OCI-LY3 (cell line): ENCODE measurements at regions not wholly inside any gene's neighbourhood (a gene's known extent, or its start where the extent isn't known, plus 50 kb on each side); places are given as distances from the start of the nearest gene placed in this dataset.

Experiments used
- H2AFZ ChIP-seq: fragments of 200-600, 300-600 bp; shearing (Covaris generic); 2 replicates; pipeline ENCODE4 v1.6.0; 2014; ENCODE audit warnings: antibody characterized with exemption, low read depth, low read length
- H3K27ac ChIP-seq: fragments of 200-600, 300-600 bp; sonication (generic); 2 replicates; pipeline ENCODE4 v1.5.1; 2014; ENCODE audit warnings: mild to moderate bottlenecking, low read length, moderate library complexity, mixed read lengths
- H3K27me3 ChIP-seq: fragments of 200-600, 300-600 bp; sonication (generic); 2 replicates; pipeline ENCODE4 v1.6.1; 2014; ENCODE audit warnings: low read depth, low read length, mixed read lengths
- H3K36me3 ChIP-seq: fragments of 200-600, 300-600 bp; sonication (generic); replicated peaks from 2 replicates; pipeline ENCODE3; 2014; ENCODE audit warnings: low read depth, low read length, mixed read lengths
- H3K4me1 ChIP-seq: fragments of 300-600, 200-600 bp; sonication (generic); 2 replicates; pipeline ENCODE4 v1.6.1; 2014; ENCODE audit warnings: low read length, mixed read lengths
- H3K4me2 ChIP-seq: fragments of 200-600, 300-600 bp; sonication (generic); 2 replicates; pipeline ENCODE4 v1.6.1; 2014; ENCODE audit warnings: low read length, mixed read lengths
- H3K4me3 ChIP-seq: fragments of 300-600, 200-600 bp; sonication (generic); 2 replicates; pipeline ENCODE4 v1.5.1; 2014; ENCODE audit warnings: antibody characterized with exemption, mild to moderate bottlenecking, low read length, moderate library complexity
- H3K79me2 ChIP-seq: fragments of 300-600, 200-600 bp; shearing (Covaris generic); 2 replicates; pipeline ENCODE4 v1.6.1; 2014; ENCODE audit warnings: mild to moderate bottlenecking, low read length, mixed read lengths
- H3K9ac ChIP-seq: fragments of 300-600, 200-600 bp; shearing (Covaris generic); 2 replicates; pipeline ENCODE4 v1.6.0; 2014; ENCODE audit warnings: mild to moderate bottlenecking, low read length, moderate library complexity
- H3K9me3 ChIP-seq: fragments of 200-600, 300-600 bp; shearing (Covaris generic); 2 replicates; pipeline ENCODE4 v1.6.1; 2014; ENCODE audit warnings: low read length, mixed read lengths; ENCODE audit not compliant: insufficient read depth
- H4K20me1 ChIP-seq: fragments of 200-600, 300-600 bp; sonication (generic); 2 replicates; pipeline ENCODE4 v1.6.1; 2016; ENCODE audit warnings: low read length, mixed read lengths; ENCODE audit not compliant: insufficient read depth
- EZH2phosphoT487 ChIP-seq: fragments of 200-600 bp; shearing (Covaris generic); IDR thresholded peaks from 2 replicates; pipeline ENCODE4 v1.6.1; 2018; ENCODE audit warnings: antibody characterized with exemption, mixed run types, low read depth
- TF ChIP-seq, protein P1 (sequence below): fragments of 200-600, 300-600 bp; sonication (generic); IDR thresholded peaks from 2 replicates; pipeline ENCODE4 v1.5.1; 2014; ENCODE audit warnings: antibody characterized with exemption, low read length, low read depth

DNA sequence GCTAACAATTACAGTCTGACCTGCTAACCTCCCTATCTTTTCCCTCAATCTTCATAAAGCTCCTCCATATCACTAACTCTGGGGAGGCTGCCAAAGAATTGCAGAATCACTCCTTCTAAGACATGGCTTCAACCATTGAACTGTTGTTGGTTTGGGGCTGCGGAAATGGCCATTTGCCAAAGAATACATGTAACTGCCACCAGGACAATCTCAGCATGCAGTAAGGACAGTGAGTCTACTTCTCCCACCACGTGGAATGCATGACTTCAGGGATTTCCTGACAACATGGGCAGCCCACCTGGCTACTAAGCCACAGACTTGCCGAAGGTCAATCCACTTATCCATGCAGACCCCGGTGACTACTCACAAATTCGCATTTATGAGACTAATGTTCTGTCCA lies 104.3 kb upstream of the NUDT7 start:
- no peak overlapping the region for H3K4me2 ChIP-seq
- no peak overlapping the region for H3K4me3 ChIP-seq
- no peaks in the 10 kb centered on the region for H3K4me1 ChIP-seq
- no peaks in the 10 kb centered on the region for H3K36me3 ChIP-seq
- H3K9ac ChIP-seq: no peak overlapping the region
- no peak overlapping the region for H3K27ac ChIP-seq
- peaks cover 21% of the 10 kb centered on the region; the same call in 1 of the 2 replicates for H3K27me3 ChIP-seq
- H2AFZ ChIP-seq: no peak overlapping the region
- H3K79me2 ChIP-seq: no peaks in the 10 kb centered on the region
- H4K20me1 ChIP-seq: no peaks in the 10 kb centered on the region
- TF ChIP-seq, protein P1, sequence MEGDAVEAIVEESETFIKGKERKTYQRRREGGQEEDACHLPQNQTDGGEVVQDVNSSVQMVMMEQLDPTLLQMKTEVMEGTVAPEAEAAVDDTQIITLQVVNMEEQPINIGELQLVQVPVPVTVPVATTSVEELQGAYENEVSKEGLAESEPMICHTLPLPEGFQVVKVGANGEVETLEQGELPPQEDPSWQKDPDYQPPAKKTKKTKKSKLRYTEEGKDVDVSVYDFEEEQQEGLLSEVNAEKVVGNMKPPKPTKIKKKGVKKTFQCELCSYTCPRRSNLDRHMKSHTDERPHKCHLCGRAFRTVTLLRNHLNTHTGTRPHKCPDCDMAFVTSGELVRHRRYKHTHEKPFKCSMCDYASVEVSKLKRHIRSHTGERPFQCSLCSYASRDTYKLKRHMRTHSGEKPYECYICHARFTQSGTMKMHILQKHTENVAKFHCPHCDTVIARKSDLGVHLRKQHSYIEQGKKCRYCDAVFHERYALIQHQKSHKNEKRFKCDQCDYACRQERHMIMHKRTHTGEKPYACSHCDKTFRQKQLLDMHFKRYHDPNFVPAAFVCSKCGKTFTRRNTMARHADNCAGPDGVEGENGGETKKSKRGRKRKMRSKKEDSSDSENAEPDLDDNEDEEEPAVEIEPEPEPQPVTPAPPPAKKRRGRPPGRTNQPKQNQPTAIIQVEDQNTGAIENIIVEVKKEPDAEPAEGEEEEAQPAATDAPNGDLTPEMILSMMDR: no peak
- no peak for TF ChIP-seq EZH2phosphoT487
- H3K9me3 ChIP-seq: no peaks in the 10 kb centered on the region

GRCh38 chr16:77618951-77619350 lies 103.4 kb upstream of the NUDT7 start:
- H3K9me3 ChIP-seq: no peaks in the 10 kb centered on the region
- H3K79me2 ChIP-seq: no peaks in the 10 kb centered on the region
- no peak overlapping the region for H3K4me3 ChIP-seq
- no peak for TF ChIP-seq EZH2phosphoT487
- TF ChIP-seq, protein P1: no peak
- no peak overlapping the region for H3K27ac ChIP-seq
- H3K36me3 ChIP-seq: no peaks in the 10 kb centered on the region
- no peaks in the 10 kb centered on the region for H3K4me1 ChIP-seq
- H2AFZ ChIP-seq: no peak overlapping the region
- no peak overlapping the region for H3K4me2 ChIP-seq
- peaks cover 21% of the 10 kb centered on the region; the same call in 1 of the 2 replicates for H3K27me3 ChIP-seq
- no peaks in the 10 kb centered on the region for H4K20me1 ChIP-seq
- no peak overlapping the region for H3K9ac ChIP-seq

DNA sequence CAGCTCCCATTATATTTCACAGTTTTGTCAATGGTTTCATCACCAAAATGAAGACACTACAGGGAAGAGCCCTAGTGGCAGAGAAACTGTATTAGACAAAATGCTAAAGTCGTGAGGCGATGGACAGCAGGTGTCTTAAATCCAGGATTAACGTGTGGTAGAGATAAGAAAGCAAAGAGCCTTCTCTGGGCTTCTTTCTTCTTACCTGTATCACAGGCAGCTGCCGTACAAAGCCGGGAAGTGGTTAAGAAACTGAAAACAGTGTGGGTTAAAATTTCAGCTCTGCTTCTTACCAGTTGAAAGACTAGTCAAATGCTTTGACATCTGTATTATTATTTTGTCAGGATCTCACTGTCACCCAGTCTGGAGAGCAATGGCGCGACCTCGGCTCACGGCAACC lies 98.2 kb upstream of the NUDT7 start:
- no peaks in the 10 kb centered on the region for H3K4me1 ChIP-seq
- no peaks in the 10 kb centered on the region for H3K36me3 ChIP-seq
- no peak overlapping the region for H3K4me3 ChIP-seq
- TF ChIP-seq, protein P1: no peak
- no peak for TF ChIP-seq EZH2phosphoT487
- H3K27ac ChIP-seq: no peak overlapping the region
- H3K27me3 ChIP-seq: peaks cover 8% of the 10 kb centered on the region; the same call in 1 of the 2 replicates
- H3K9ac ChIP-seq: no peak overlapping the region
- no peak overlapping the region for H2AFZ ChIP-seq
- H3K9me3 ChIP-seq: no peaks in the 10 kb centered on the region
- H3K79me2 ChIP-seq: no peaks in the 10 kb centered on the region
- H3K4me2 ChIP-seq: no peak overlapping the region
- no peaks in the 10 kb centered on the region for H4K20me1 ChIP-seq

DNA sequence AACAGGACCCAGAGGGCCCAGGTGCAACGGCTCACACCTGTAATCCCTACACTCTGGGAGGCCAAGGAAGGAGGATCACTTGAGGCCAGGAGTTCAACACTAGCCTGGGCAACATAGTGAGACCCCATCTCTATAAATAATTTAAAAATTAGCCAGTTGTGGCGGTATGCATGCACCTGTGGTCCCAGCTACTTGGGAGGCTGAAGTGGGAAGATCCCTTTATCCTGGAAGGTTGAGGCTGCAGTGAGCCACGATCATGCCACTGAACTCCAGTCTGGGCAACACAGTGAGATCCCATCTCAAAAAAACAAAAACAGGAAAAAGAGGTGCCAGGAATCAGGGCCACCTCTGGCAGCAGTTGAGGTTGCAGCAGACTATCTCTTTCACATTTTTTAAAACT lies 85.7 kb upstream of the NUDT7 start:
- Histone ChIP-seq H3K27ac (no peak overlapping the region), H3K79me2 (no peaks in the 10 kb centered on the region), H3K9ac (no peak overlapping the region), H3K4me1 (no peaks in the 10 kb centered on the region), H2AFZ (no peak overlapping the region), H3K4me3 (no peak overlapping the region), H3K9me3 (no peaks in the 10 kb centered on the region), H3K36me3 (no peaks in the 10 kb centered on the region), H3K27me3 (peaks cover 43% of the 10 kb centered on the region), H4K20me1 (no peaks in the 10 kb centered on the region), H3K4me2 (no peak overlapping the region)
- TF ChIP-seq, protein P1: no peak
- no peak for TF ChIP-seq EZH2phosphoT487
